ENCODE measurements at regions not wholly inside any gene's neighbourhood (a gene's known extent, or its start where the extent isn't known, plus 50 kb on each side); places are given as distances from the start of the nearest gene placed in this dataset.

GRCh38 chrX:104310657-104311254, 56.0 kb upstream of the ESX1 start (continued):
- no peak for TF ChIP-seq CHD7 (IDR thresholded peaks at IDR 0.05; ENCODE audit: insufficient replicate concordance, low read length)

All from H1 (cell line).